CD14-positive monocyte (primary cell): ENCODE measurements at regions not wholly inside any gene's neighbourhood (a gene's known extent, or its start where the extent isn't known, plus 50 kb on each side); places are given as distances from the start of the nearest gene placed in this dataset.

ENCODE experiments used
- DNase-seq, 3 donors: peaks; one replicate each; pipeline ENCODE4 v3.0.0-alpha.2; 2011 to 2022
- H2AFZ ChIP-seq: 2 replicates; pipeline ENCODE4 v1.6.0; 2012; ENCODE audit warnings: mild to moderate bottlenecking, low read depth, low read length, inconsistent platforms; ENCODE audit not compliant: insufficient read depth, poor library complexity, severe bottlenecking
- H3K27ac ChIP-seq, 2 donors: 1 replicate in 1 of 2; 2 replicates in 1 of 2; pipeline ENCODE4 v1.5.1; 2012 to 2013; ENCODE audit warnings: low read length in 2 of 2, control low read depth in 1 of 2, inconsistent platforms in 1 of 2, low read depth in 1 of 2, mild to moderate bottlenecking in 1 of 2
- H3K27me3 ChIP-seq, 2 donors: one replicate each; pipeline versions ENCODE4 v1.6.0 to v1.6.1; 2011 to 2013; ENCODE audit warnings: low read length in 2 of 2; ENCODE audit not compliant: control insufficient read depth in 2 of 2, insufficient read depth in 2 of 2
- H3K36me3 ChIP-seq, 2 donors: replicated peaks in 1 of 2; 1 replicate in 1 of 2; 2 replicates in 1 of 2; pipeline versions ENCODE4 v1.5.1 to v1.6.1; 2012 to 2013; ENCODE audit warnings: low read length in 2 of 2, control low read depth in 1 of 2, inconsistent platforms in 1 of 2, mild to moderate bottlenecking in 1 of 2; ENCODE audit not compliant: insufficient read depth in 2 of 2, control insufficient read depth in 1 of 2
- H3K4me1 ChIP-seq, 2 donors: 1 replicate in 1 of 2; 2 replicates in 1 of 2; pipeline versions ENCODE4 v1.5.1 to v1.6.1; 2012 to 2013; ENCODE audit warnings: low read length in 2 of 2, control low read depth in 1 of 2, inconsistent platforms in 1 of 2, mild to moderate bottlenecking in 1 of 2, moderate library complexity in 1 of 2; ENCODE audit not compliant: insufficient read depth in 2 of 2, control insufficient read depth in 1 of 2
- H3K4me2 ChIP-seq: replicated peaks from 2 replicates; pipeline ENCODE3; 2012; ENCODE audit warnings: low read length, moderate library complexity, mild to moderate bottlenecking; ENCODE audit not compliant: poor library complexity, severe bottlenecking; ENCODE audit errors: extremely low read depth
- H3K4me3 ChIP-seq, 3 experiments: fragments of 200-600 bp in 1 of 3; sonication (generic) in 1 of 3; replicated peaks in 1 of 3; 1 replicate in 2 of 3; 2 replicates in 1 of 3; pipeline ENCODE4 v1.5.1; 2011 to 2013; ENCODE audit warnings: low read length in 3 of 3, mild to moderate bottlenecking in 3 of 3, control low read depth in 2 of 3, low read depth in 2 of 3, inconsistent platforms in 1 of 3, moderate library complexity in 1 of 3
- H3K79me2 ChIP-seq: 2 replicates; pipeline ENCODE4 v1.6.0; 2012; ENCODE audit warnings: mild to moderate bottlenecking, control low read depth, inconsistent platforms, low read length, moderate library complexity; ENCODE audit not compliant: insufficient read depth
- H3K9ac ChIP-seq: 2 replicates; pipeline ENCODE4 v1.6.0; 2017; ENCODE audit warnings: low read length, mild to moderate bottlenecking; ENCODE audit not compliant: insufficient read depth, poor library complexity, severe bottlenecking
- H3K9me3 ChIP-seq, 2 donors: replicated peaks in 1 of 2; 1 replicate in 1 of 2; 2 replicates in 1 of 2; pipeline versions ENCODE4 v1.5.1 to v1.6.1; 2012 to 2013; ENCODE audit warnings: low read length in 2 of 2, control low read depth in 1 of 2; ENCODE audit not compliant: control insufficient read depth in 1 of 2, insufficient read depth in 1 of 2
- H4K20me1 ChIP-seq: 2 replicates; pipeline ENCODE4 v1.6.0; 2012; ENCODE audit warnings: mild to moderate bottlenecking, low read length, control low read depth, moderate library complexity; ENCODE audit not compliant: insufficient read depth
- H3K27ac Mint-ChIP-seq, 7 donors: one replicate each; pipeline ENCODE4 v1.8.0; 2020; ENCODE audit warnings: mild to moderate bottlenecking in 7 of 7, mixed read lengths in 7 of 7, moderate library complexity in 6 of 7, inconsistent platforms in 2 of 7
- H3K27me3 Mint-ChIP-seq, 3 donors: one replicate each; pipeline ENCODE4 v1.8.0; 2021 to 2022; ENCODE audit warnings: low read depth in 3 of 3, mild to moderate bottlenecking in 3 of 3, mixed read lengths in 3 of 3, moderate library complexity in 3 of 3, inconsistent platforms in 1 of 3
- H3K36me3 Mint-ChIP-seq, 2 donors: one replicate each; pipeline ENCODE4 v1.8.0; 2020; ENCODE audit warnings: mixed read lengths in 2 of 2, inconsistent platforms in 1 of 2, mild to moderate bottlenecking in 1 of 2
- H3K4me1 Mint-ChIP-seq: one replicate; pipeline ENCODE4 v1.8.0; 2020; ENCODE audit warnings: mild to moderate bottlenecking, mixed read lengths
- H3K4me3 Mint-ChIP-seq, 2 donors: one replicate each; pipeline ENCODE4 v1.8.0; 2020; ENCODE audit warnings: mild to moderate bottlenecking in 2 of 2, mixed read lengths in 2 of 2, moderate library complexity in 1 of 2
- H3K9me3 Mint-ChIP-seq, 7 donors: one replicate each; pipeline ENCODE4 v1.8.0; 2020 to 2022; ENCODE audit warnings: mixed read lengths in 7 of 7, mild to moderate bottlenecking in 6 of 7, moderate library complexity in 6 of 7, inconsistent platforms in 2 of 7
- WGBS: methylation state at CpG from one replicate; pipeline ENCODE4 v1.1.5; 2013; ENCODE audit warnings: missing lambda C conversion rate; ENCODE audit not compliant: insufficient coverage; 5-methylcytosine and 5-hydroxymethylcytosine counted together
- intact Hi-C, 2 donors: fragments of 100-400 bp; cut with micrococcal nuclease; formaldehyde crosslinking; loops; one replicate each; pipeline versions ENCODE4 v1.15.0 to v1.15.1; 2023
- TF ChIP-seq, protein P1 (sequence below): fragments of 200-600 bp; IDR thresholded peaks from one replicate; pipeline ENCODE4 v1.8.0; 2022; ENCODE audit warnings: antibody characterized with exemption, mild to moderate bottlenecking

GRCh38 chr1:199472018-199472417 is 555.5 kb upstream of the NR5A2 start:
- no peak overlapping the region for H3K4me2 ChIP-seq
- DNase-seq: no peak
- H3K4me1 ChIP-seq: no peaks in the 10 kb centered on the region
- H4K20me1 ChIP-seq: no peaks in the 10 kb centered on the region
- intact Hi-C loops: no loop called here
- H3K36me3 ChIP-seq: no peaks in the 10 kb centered on the region
- H3K4me3 Mint-ChIP-seq: no peak overlapping the region
- H3K27ac ChIP-seq: no peak overlapping the region
- H2AFZ ChIP-seq: no peak overlapping the region
- H3K27me3 ChIP-seq: no peaks in the 10 kb centered on the region
- no peaks in the 10 kb centered on the region for H3K9me3 ChIP-seq
- H3K4me3 ChIP-seq: no peak overlapping the region
- no CpG with 5 or more reads among the region's 2 CpGs for WGBS
- TF ChIP-seq, protein P1, sequence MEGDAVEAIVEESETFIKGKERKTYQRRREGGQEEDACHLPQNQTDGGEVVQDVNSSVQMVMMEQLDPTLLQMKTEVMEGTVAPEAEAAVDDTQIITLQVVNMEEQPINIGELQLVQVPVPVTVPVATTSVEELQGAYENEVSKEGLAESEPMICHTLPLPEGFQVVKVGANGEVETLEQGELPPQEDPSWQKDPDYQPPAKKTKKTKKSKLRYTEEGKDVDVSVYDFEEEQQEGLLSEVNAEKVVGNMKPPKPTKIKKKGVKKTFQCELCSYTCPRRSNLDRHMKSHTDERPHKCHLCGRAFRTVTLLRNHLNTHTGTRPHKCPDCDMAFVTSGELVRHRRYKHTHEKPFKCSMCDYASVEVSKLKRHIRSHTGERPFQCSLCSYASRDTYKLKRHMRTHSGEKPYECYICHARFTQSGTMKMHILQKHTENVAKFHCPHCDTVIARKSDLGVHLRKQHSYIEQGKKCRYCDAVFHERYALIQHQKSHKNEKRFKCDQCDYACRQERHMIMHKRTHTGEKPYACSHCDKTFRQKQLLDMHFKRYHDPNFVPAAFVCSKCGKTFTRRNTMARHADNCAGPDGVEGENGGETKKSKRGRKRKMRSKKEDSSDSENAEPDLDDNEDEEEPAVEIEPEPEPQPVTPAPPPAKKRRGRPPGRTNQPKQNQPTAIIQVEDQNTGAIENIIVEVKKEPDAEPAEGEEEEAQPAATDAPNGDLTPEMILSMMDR: no peak
- H3K36me3 Mint-ChIP-seq: no peaks in the 10 kb centered on the region
- H3K9ac ChIP-seq: no peak overlapping the region
- no peaks in the 10 kb centered on the region for H3K4me1 Mint-ChIP-seq
- H3K9me3 Mint-ChIP-seq: peaks cover 0 to 3% (median 0%) of the 10 kb centered on the region in 7 donors
- H3K27me3 Mint-ChIP-seq: peaks cover 0 to 1% (median 0%) of the 10 kb centered on the region in 3 donors
- H3K27ac Mint-ChIP-seq: no peak overlapping the region
- no peaks in the 10 kb centered on the region for H3K79me2 ChIP-seq

DNA sequence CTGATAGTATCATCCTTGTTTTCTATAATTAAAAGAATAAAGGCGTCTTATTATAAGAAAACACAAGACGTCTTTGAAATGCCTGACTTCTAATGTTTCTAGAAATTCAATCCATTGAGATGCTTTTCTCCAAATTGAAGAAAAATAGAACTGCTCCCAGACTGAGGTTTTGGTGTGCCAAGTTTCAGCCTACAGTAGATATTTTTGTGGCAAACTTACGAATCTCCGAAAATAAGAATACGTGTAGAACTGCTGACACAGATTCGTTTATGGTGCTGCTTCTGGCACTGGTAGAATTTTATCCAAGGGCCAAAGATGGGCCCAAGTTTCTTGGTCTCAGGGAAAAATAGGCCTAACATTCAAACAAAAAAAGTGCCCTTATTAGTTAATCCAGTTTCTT is 554.5 kb upstream of the NR5A2 start:
- TF ChIP-seq, protein P1: no peak
- Histone ChIP-seq H3K4me2 (no peak overlapping the region), H3K9ac (no peak overlapping the region), H3K79me2 (no peaks in the 10 kb centered on the region), H4K20me1 (no peaks in the 10 kb centered on the region), H3K36me3 (no peaks in the 10 kb centered on the region), H3K27ac (no peak overlapping the region), H3K4me1 (no peaks in the 10 kb centered on the region), H2AFZ (no peak overlapping the region), H3K9me3 (no peaks in the 10 kb centered on the region), H3K27me3 (no peaks in the 10 kb centered on the region), H3K4me3 (no peak overlapping the region)
- Mint-ChIP-seq H3K4me3 (no peak overlapping the region), H3K27me3 (peaks cover 0 to 1% (median 0%) of the 10 kb centered on the region in 3 donors), H3K9me3 (peaks cover 0 to 3% (median 0%) of the 10 kb centered on the region in 7 donors), H3K27ac (no peak overlapping the region), H3K4me1 (no peaks in the 10 kb centered on the region), H3K36me3 (no peaks in the 10 kb centered on the region)
- 90% methylated on average over 4 of the region's 6 CpGs for WGBS
- intact Hi-C loops: no loop called here
- DNase-seq: no peak
